Epithelial cell of esophagus (primary cell): ENCODE measurements at regions not wholly inside any gene's neighbourhood (a gene's known extent, or its start where the extent isn't known, plus 50 kb on each side); places are given as distances from the start of the nearest gene placed in this dataset.

Source experiments
- DNase-seq: peaks from one replicate; pipeline ENCODE4 v3.0.0; 2010; ENCODE audit warnings: low read depth
- H3K4me3 ChIP-seq: 2 replicates; pipeline ENCODE4 v1.5.1; 2011; ENCODE audit warnings: mild to moderate bottlenecking, low read length, control low read depth
- TF ChIP-seq, protein P1 (sequence below): IDR thresholded peaks from 2 replicates; pipeline ENCODE4 v1.5.1; 2011; ENCODE audit warnings: low read depth, mild to moderate bottlenecking, low read length, control low read depth, inconsistent platforms; ENCODE audit not compliant: insufficient read depth; ENCODE audit errors: missing control alignments

DNA sequence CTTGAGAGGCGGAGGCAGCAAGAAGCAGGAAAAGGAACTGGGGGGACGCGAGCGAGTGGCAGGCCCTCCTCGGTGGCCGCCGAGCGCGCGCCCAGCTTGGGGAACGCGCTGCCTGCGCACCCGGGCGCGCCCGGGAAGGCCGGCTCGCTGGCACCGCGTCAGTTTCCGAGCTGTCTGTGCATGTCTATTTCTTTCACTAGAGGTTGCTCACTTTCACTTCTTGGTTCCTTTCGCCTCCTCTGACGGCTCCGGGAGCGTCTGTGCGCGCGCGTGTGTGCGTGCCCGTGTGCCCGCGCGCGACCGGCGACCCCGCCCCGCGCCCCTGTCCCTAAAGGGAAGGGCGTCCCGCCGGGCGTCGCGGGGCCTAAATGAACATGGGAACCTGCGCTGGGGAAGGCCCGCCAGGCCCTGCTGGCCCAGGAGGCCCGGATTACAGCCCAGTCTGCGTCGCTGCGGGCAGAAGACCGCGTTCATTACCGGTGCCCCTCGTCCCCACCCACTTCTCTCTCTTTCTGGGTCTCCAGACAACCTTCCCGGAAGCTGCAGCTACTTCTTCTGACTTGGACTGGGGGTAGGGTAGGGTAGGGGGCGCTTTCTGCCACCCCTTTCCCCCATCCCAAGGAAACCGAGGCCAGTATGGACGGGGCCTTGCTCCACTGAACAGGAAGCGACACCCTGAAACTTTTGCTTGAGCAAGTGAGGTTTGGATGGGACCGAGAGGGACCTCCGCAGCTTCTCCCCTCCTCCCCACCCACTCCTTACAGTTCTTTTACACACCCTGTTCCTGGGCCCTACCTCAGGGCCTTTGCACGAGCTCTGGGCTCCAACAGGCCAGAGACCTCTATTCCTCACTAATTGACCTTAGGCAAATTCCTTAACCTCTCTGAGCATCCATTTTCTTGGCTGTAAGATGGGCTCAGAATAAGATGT, 205.8 kb upstream of the IER5L start:
- TF ChIP-seq, protein P1, sequence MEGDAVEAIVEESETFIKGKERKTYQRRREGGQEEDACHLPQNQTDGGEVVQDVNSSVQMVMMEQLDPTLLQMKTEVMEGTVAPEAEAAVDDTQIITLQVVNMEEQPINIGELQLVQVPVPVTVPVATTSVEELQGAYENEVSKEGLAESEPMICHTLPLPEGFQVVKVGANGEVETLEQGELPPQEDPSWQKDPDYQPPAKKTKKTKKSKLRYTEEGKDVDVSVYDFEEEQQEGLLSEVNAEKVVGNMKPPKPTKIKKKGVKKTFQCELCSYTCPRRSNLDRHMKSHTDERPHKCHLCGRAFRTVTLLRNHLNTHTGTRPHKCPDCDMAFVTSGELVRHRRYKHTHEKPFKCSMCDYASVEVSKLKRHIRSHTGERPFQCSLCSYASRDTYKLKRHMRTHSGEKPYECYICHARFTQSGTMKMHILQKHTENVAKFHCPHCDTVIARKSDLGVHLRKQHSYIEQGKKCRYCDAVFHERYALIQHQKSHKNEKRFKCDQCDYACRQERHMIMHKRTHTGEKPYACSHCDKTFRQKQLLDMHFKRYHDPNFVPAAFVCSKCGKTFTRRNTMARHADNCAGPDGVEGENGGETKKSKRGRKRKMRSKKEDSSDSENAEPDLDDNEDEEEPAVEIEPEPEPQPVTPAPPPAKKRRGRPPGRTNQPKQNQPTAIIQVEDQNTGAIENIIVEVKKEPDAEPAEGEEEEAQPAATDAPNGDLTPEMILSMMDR: peak; percentile 11
- DNase-seq: peak; percentile 90
- peak overlapping the region; percentile 60 for H3K4me3 ChIP-seq

DNA sequence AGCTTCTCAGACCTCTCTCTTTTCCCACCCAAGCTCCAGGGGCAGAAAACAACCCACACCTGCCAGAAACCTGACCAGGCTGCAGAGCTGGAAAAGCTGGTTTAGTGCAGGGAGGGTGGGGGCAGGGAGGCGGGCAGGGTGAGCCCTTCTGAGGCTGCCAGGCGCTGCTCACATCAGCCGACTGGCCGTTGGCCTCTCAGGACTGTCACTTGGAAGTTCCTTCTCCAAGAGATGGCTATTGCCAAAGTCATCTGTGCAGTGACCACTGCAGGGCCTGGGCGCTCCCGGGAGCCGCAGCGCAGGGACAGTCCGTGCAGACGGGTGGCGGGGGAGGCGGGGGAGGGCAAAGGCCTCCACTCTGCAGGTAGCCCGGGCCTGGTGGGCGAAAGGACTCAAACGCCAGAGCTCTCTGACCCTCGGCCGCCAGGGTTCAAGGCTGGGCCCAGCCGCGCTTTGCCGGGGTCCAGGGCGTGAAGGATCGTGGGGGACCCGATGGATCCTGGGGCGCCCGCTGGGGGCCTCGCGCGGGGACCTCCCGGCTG, 205.0 kb upstream of the IER5L start:
- peak overlapping the region; percentile 60 for H3K4me3 ChIP-seq
- peak; percentile 89 for DNase-seq
- TF ChIP-seq, protein P1: no peak

DNA sequence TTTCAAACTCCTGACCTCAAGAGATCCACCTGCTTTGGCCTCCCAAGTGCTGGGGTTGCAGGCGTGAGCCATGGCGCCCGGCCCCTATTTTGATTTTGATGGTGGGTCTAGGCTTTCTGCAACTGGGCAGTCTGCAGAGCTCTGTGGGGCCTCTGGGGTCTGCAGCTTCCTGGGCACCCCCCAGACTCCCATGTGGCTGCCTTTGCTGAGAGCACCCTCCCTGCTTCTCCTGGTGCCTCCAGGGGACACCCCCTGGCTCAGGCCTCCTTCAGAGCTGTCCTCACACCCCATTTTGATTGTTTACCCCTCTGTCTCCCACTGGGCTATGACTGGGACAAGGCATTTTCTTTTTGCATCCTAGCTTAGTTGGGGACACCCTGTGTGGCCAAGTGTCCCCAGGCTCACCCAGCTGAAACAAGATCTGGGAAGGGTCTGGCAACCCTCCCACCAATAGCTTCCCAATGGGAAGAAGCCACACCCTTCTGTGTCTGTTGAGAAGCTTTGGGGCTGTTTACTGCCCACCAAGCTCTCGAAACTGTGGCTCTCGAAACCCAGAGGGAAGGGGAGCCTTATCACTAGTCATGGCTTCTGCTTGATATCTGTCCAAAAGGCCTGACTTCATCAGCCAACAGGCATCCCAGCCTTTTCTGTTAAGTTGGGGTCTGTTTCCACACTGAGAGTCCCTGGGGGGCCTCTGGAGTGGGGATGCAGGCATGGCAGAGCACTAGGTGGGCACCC, 204.4 kb upstream of the IER5L start:
- no peak for DNase-seq
- TF ChIP-seq, protein P1: no peak
- no peak overlapping the region for H3K4me3 ChIP-seq

DNA sequence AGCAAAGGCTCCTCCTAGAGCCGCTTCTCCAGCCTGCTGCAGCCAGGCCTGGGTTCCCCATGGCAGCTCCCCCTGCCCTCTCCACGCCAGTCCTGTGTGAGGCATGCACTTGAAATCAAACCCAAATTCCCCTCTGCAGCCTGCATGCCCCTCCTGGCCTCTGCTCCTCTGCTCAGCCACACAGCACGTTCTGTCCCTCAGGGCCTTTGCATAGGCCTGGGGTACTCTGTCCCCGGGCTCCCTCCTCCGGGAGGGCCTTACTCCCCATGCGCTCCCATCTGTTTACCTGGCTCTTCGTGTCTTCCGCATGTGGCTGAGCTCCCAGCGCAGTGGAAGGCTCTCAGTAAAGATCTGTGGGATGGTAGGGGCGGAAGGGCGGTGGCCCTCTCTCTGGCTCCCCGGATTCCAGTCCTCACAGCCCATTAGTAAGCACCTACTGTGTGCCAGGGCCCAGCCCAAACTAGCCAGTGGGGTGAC, 203.5 kb upstream of the IER5L start:
- TF ChIP-seq, protein P1: no peak
- DNase-seq: no peak

DNA sequence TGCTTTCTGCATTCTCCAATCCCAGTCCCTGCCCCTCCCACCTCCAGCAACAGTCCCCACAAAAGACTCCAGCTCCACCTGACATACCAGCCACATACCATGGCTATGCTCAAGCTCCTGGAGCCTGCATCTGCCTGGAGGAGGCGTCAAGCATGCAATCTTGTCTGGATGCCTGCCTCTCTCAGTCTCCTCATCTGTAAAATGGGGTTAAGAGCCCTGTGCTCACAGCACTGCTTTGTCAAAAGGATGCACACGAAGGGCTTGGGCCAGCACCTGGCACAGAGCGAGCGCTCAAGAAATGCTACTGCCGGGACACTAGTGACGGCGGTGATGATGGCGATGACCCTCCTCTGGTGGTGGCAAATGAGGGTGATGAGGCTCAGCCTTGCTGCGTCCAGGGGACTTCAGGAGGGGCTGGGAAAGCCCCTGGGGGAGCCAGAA, 202.9 kb upstream of the IER5L start:
- H3K4me3 ChIP-seq: no peak overlapping the region
- no peak for DNase-seq
- TF ChIP-seq, protein P1: no peak

More for the DNA sequence above, 203.5 kb upstream of the IER5L start:
- no peak overlapping the region for H3K4me3 ChIP-seq

DNA sequence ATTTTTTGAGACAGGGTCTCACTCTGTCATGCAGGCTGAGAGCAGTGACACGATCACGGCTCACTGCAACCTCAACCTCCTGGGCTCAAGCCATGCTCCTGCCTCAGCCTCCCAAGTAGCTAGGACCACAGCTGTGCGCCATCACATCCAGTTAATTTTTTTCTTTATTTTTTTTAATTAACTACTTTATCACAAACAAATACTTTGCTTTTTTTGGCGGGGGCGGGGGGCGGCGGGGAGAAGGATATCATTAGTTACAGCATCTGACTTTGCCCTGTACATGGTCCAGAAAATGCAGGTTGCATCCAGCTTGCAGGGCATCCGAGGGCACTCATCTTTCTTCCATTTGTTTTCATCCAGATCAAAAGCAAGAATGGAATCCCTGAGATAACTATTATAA, 201.8 kb upstream of the IER5L start:
- TF ChIP-seq, protein P1: no peak
- no peak overlapping the region for H3K4me3 ChIP-seq
- DNase-seq: no peak
